Nephron progenitor cell (in vitro differentiated cells): ENCODE measurements at regions not wholly inside any gene's neighbourhood (a gene's known extent, or its start where the extent isn't known, plus 50 kb on each side); places are given as distances from the start of the nearest gene placed in this dataset.

Experiments
- DNase-seq: peaks from one replicate; pipeline ENCODE4 v3.0.0; 2021
- H3K27ac Mint-ChIP-seq: 2 replicates; pipeline ENCODE4 v1.8.0; 2021; ENCODE audit warnings: mild to moderate bottlenecking, moderate library complexity, mixed read lengths
- H3K27me3 Mint-ChIP-seq: 2 replicates; pipeline ENCODE4 v1.8.0; 2021; ENCODE audit warnings: mild to moderate bottlenecking, low read depth, mixed read lengths; ENCODE audit not compliant: poor library complexity
- H3K36me3 Mint-ChIP-seq: 2 replicates; pipeline ENCODE4 v1.8.0; 2021; ENCODE audit warnings: low read depth, mixed read lengths
- H3K4me1 Mint-ChIP-seq: 2 replicates; pipeline ENCODE4 v1.8.0; 2021; ENCODE audit warnings: mixed read lengths
- H3K4me3 Mint-ChIP-seq: 2 replicates; pipeline ENCODE4 v1.8.0; 2021; ENCODE audit warnings: mild to moderate bottlenecking, moderate library complexity, mixed read lengths
- H3K9me3 Mint-ChIP-seq: 2 replicates; pipeline ENCODE4 v1.8.0; 2021; ENCODE audit warnings: mild to moderate bottlenecking, moderate library complexity, mixed read lengths
- TF ChIP-seq, protein P1 (sequence below): fragments of 200-600 bp; sonication (generic); IDR thresholded peaks from 2 replicates; pipeline ENCODE4 v1.5.0; 2021; ENCODE audit warnings: antibody characterized with exemption

GRCh38 chr5:126348855-126349635, 74.2 kb upstream of the GRAMD2B start:
- Mint-ChIP-seq H3K9me3 (no peaks in the 10 kb centered on the region), H3K27ac (peak overlapping the region; percentile 70), H3K4me3 (no peak overlapping the region), H3K27me3 (peaks cover 2% of the 10 kb centered on the region), H3K36me3 (peaks cover 4% of the 10 kb centered on the region), H3K4me1 (peaks cover 59% of the 10 kb centered on the region)
- DNase-seq = no peak
- TF ChIP-seq, protein P1, sequence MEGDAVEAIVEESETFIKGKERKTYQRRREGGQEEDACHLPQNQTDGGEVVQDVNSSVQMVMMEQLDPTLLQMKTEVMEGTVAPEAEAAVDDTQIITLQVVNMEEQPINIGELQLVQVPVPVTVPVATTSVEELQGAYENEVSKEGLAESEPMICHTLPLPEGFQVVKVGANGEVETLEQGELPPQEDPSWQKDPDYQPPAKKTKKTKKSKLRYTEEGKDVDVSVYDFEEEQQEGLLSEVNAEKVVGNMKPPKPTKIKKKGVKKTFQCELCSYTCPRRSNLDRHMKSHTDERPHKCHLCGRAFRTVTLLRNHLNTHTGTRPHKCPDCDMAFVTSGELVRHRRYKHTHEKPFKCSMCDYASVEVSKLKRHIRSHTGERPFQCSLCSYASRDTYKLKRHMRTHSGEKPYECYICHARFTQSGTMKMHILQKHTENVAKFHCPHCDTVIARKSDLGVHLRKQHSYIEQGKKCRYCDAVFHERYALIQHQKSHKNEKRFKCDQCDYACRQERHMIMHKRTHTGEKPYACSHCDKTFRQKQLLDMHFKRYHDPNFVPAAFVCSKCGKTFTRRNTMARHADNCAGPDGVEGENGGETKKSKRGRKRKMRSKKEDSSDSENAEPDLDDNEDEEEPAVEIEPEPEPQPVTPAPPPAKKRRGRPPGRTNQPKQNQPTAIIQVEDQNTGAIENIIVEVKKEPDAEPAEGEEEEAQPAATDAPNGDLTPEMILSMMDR = no peak

DNA sequence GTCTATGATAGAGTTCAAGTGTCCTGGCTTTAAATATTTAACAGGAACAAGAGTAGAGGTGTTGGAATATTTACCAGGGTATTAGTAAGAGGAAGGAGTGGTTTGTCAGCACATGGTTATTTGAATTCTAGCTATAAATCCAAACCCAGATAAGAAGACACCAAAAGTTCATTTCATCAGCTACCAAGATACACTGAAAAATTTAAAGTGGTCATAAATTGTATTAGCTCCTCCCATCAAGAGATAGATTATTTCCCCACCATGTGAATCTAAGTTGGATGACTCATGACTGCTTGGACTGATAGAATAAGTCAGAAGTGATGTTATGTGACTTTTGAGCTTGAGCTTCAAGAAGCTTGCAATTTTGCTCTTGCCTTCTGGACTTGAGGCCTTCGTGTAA, 72.1 kb upstream of the GRAMD2B start:
- peaks cover 4% of the 10 kb centered on the region for H3K36me3 Mint-ChIP-seq
- H3K27ac Mint-ChIP-seq = peak overlapping the region; percentile 72
- no peak for DNase-seq
- no peaks in the 10 kb centered on the region for H3K9me3 Mint-ChIP-seq
- peaks cover 4% of the 10 kb centered on the region for H3K27me3 Mint-ChIP-seq
- TF ChIP-seq, protein P1 = no peak
- H3K4me1 Mint-ChIP-seq = peaks cover 57% of the 10 kb centered on the region
- H3K4me3 Mint-ChIP-seq = no peak overlapping the region

DNA sequence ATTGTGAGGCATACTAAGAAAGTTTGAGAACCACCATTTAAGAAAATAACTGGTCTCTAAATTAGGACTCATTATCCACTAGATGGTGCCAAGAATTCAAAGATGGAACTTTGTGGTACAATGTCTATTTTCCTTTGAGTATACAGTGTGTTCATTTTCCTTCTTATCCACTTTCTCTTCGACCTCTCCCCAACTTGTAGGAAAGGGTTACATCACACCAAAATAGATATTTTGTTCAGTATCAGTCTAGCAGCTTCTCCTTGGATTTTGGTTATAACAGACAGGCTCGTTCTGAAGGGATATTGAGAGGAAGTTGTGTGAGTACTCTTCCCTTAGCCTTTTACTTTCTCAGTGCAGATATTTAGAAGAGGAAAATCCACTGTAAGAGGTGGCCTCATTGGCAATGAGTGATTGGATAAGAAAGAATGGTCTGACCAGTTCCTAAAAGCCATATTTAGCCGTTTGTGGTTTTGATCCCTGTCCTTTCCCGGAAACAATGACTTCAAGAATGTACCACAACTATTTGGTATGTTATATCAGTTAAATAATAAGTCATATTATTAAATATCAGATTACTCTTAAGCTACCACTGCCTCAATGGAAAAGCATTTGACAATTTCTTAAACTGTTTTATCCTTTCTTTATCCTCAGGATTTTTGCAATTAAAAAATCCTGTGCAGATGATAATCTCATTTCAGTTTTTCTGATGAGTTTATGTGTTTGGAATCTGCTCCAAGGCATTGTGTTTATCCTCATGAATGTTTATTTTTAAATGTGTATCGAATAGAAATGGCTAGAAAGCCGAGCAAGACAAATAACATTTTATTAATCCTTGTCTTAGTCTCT, 69.0 kb upstream of the GRAMD2B start:
- Mint-ChIP-seq H3K4me1 (peaks cover 45% of the 10 kb centered on the region), H3K4me3 (no peak overlapping the region)

DNA sequence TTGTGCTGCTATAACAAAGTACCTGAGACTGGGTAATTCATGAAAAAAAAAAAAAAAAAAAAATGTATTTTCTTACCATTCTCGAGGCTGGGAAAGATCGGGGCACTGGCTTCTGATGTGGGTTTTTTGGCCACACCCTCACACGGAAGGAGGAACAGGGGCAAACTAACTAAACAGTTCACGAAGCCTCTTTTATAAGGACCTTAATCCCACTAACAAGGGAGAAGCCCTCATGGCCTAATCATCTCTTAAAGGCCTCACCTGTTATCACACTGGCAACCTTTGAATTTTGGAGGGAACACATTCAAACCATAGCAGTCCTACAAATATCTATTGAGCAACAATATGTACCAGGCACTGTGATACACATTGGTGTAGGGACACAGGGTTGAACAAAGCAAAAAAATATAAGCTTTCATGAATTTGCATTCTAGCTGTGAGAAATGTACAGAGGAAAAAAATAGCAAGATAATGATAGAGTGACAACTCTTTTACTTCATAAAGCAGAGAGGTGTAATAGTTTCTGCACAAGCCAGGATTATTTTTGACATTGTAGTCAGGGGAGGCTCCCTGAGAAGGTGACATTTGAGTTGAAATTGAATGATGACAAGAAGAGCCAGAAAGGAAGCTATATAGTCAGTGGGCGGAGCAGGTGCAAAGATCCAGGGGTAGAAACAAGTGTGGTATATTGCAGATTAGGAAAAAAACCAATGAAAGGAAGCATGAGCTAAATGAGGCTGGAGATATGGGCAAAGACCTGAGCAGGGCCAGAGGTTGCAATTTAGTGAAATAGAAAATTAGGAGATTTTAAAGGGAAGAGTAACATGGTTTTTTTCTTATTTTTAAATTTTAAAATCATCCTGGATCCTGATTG, 68.1 kb upstream of the GRAMD2B start:
- DNase-seq = no peak
- H3K27ac Mint-ChIP-seq = no peak overlapping the region

More for the DNA sequence above, 69.0 kb upstream of the GRAMD2B start:
- Mint-ChIP-seq H3K27ac (peak overlapping the region; percentile 10), H3K27me3 (peaks cover 5% of the 10 kb centered on the region), H3K36me3 (peaks cover 4% of the 10 kb centered on the region), H3K9me3 (no peaks in the 10 kb centered on the region)
- DNase-seq = no peak
- TF ChIP-seq, protein P1 = peak; percentile 37

DNA sequence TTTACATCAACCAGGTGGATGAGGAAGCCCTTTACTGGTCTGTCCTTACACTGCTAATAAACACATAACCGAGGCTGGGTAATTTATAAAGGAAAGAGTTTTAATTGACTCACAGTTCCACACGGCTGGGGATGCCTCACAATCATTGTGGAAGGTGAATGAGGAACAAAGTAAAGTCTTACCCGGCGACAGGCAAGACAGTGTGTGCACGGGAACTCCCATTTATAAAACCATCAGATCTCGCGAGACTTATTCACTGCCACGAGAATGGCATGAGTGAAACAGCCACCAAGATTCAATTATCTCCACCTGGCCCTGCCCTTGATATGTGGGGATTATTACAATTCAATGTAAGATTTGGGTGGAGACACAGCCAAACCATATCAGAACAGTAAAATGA, 67.3 kb upstream of the GRAMD2B start:
- Mint-ChIP-seq H3K27ac (no peak overlapping the region), H3K27me3 (peaks cover 5% of the 10 kb centered on the region), H3K36me3 (peaks cover 4% of the 10 kb centered on the region), H3K4me1 (peaks cover 50% of the 10 kb centered on the region), H3K9me3 (no peaks in the 10 kb centered on the region), H3K4me3 (no peak overlapping the region)
- TF ChIP-seq, protein P1 = no peak
- no peak for DNase-seq

More for the DNA sequence above, 68.1 kb upstream of the GRAMD2B start:
- Mint-ChIP-seq H3K27me3 (peaks cover 5% of the 10 kb centered on the region), H3K4me1 (peaks cover 46% of the 10 kb centered on the region), H3K4me3 (no peak overlapping the region), H3K36me3 (peaks cover 4% of the 10 kb centered on the region), H3K9me3 (no peaks in the 10 kb centered on the region)
- TF ChIP-seq, protein P1 = no peak
